Skeletal muscle tissue (tissue), 3 donors: ENCODE measurements at regions not wholly inside any gene's neighbourhood (a gene's known extent, or its start where the extent isn't known, plus 50 kb on each side); places are given as distances from the start of the nearest gene placed in this dataset.

Experiments used
- H3K27ac ChIP-seq: one replicate; pipeline ENCODE4 v1.7.0; 2013; ENCODE audit warnings: mild to moderate bottlenecking, low read depth, low read length, inconsistent platforms
- H3K27me3 ChIP-seq, 3 donors: one replicate each; pipeline ENCODE4 v1.7.0; 2013; ENCODE audit warnings: low read length in 3 of 3; ENCODE audit not compliant: control insufficient read depth in 3 of 3, insufficient read depth in 3 of 3
- H3K36me3 ChIP-seq, 3 donors: one replicate each; pipeline ENCODE4 v1.7.0; 2013; ENCODE audit warnings: low read length in 3 of 3; ENCODE audit not compliant: control insufficient read depth in 3 of 3, insufficient read depth in 3 of 3
- H3K4me1 ChIP-seq, 3 donors: one replicate each; pipeline ENCODE4 v1.7.0; 2013; ENCODE audit warnings: low read length in 3 of 3, mild to moderate bottlenecking in 3 of 3; ENCODE audit not compliant: control insufficient read depth in 3 of 3, insufficient read depth in 3 of 3
- H3K4me3 ChIP-seq, 3 donors: one replicate each; pipeline ENCODE4 v1.7.0; 2013; ENCODE audit warnings: low read length in 3 of 3
- H3K9ac ChIP-seq, 3 donors: one replicate each; pipeline ENCODE4 v1.7.0; 2013; ENCODE audit warnings: low read length in 3 of 3, mild to moderate bottlenecking in 3 of 3, moderate library complexity in 2 of 3, low read depth in 1 of 3
- H3K9me3 ChIP-seq, 3 donors: one replicate each; pipeline ENCODE4 v1.7.0; 2013; ENCODE audit warnings: low read length in 3 of 3; ENCODE audit not compliant: control insufficient read depth in 3 of 3
- donor health status: Osteomylitis.

DNA sequence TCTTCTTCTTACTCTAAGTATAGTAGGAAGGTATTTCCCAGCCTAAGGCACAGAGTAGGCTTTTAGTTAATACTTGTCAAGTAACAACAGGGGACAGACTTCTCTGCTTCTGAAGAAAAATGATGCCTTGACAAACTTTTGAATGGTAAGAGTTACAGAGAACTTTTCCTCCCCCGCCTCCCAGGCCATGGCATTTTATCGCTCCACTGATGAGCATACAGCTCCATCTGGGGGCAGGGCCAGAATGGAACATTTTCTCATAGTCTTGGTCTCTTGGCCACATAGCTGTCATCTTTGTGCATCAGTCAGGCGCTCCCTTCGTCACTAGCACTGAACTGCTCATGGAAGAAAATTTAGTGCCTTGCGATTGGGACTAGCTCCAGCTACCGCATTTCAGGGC, 1066.8 kb upstream of the CITED2 start:
- Histone ChIP-seq H3K9ac (peak overlapping the region in 1 of 3 donors; percentile 50), H3K27ac (peak overlapping the region; percentile 33), H3K36me3 (no peaks in the 10 kb centered on the region), H3K9me3 (no peaks in the 10 kb centered on the region), H3K27me3 (no peaks in the 10 kb centered on the region), H3K4me3 (no peak overlapping the region), H3K4me1 (peaks cover 7 to 12% (median 11%) of the 10 kb centered on the region in 3 donors)

DNA sequence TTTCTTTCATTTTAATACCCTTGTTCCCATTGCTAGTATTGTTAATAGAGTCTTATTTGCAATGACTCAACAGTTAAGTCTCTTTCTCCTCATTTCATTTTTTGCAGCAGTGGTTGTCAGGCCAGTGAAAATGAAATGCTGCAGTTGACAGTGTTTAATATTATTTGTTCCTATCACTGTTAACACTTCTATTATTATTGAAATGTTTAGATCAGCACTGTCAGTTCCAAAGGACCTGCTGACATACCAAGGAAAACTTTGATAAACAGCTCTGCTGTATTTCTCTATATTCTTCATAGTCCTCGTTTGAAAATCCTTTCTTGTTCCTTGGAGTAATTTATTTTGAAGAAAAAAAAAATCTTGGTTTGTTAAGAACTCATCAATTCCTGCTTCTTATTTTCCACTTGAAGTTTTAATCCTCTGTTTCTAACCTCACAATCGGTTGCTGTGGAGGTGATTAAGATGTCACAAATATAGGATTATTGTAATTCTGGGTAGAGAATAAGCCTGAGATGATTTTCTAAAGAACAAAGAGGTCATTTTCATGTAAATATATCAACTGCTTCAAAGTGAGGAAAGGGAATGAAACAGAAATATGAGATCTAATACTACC, 1065.9 kb upstream of the CITED2 start:
- Histone ChIP-seq H3K36me3 (no peaks in the 10 kb centered on the region), H3K4me3 (no peak overlapping the region), H3K27ac (peak overlapping the region; percentile 33), H3K9ac (peak overlapping the region in 2 of 3 donors; percentile 26 to 50), H3K4me1 (peaks cover 7 to 12% (median 11%) of the 10 kb centered on the region in 3 donors), H3K27me3 (no peaks in the 10 kb centered on the region), H3K9me3 (no peaks in the 10 kb centered on the region)

DNA sequence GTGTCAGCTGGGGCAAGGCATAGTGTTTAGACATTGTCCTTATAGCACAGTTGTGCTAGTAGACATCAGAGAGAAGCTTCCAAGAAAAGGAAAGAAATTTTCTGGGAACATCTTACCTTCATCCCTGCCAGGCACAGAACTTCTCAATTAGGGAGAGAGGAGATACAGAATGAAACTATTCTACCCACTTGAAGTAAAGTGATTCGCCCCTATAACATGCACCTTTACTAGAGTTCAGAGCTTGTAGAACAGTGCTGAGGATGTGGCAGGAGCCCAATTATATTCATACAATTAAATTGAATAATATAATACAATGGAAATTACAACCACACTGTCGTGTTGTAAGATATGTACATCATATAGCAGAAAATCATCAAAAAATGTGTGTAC, 1063.9 kb upstream of the CITED2 start:
- peaks cover 0 to 3% (median 0%) of the 10 kb centered on the region in 3 donors for H3K9me3 ChIP-seq
- H3K36me3 ChIP-seq = no peaks in the 10 kb centered on the region
- H3K4me1 ChIP-seq = peaks cover 7 to 12% (median 11%) of the 10 kb centered on the region in 3 donors
- no peaks in the 10 kb centered on the region for H3K27me3 ChIP-seq
- H3K9ac ChIP-seq = no peak overlapping the region
- peak overlapping the region; percentile 31 for H3K27ac ChIP-seq
- no peak overlapping the region for H3K4me3 ChIP-seq

DNA sequence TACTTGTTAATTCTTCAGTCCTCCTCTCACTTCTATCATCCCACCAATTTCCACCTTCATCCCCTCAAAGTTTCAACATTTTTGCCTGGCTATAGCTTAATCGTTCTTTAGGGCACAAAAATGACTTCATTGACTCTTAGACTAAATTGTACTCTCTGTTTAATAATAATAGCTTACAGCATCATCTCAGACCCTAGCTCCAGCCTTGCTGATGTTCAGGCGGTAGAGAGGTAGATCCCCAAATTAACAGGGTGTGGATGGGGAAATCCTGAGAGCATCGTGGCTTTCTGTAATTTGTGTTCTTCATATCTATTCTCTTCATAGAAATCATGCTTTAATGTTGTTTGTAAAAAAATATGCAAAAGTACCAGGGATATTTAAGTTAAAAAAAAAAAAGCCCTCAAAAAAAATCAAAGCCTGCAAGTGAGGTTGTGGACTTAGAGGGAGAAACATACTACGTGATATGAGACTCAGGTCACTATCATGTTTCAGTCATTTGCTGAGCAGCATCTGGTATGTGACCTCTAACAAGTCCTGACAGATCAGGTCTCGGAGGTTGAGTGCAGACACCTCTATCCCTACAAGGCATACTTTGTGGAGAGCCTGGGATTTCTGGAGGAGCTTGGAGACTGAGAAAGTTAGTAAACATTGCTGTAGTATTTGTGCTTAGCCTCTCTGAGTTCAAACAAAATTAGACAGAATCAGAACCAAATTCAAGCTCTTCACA, 1063.3 kb upstream of the CITED2 start:
- Histone ChIP-seq H3K4me1 (peaks cover 7 to 12% (median 11%) of the 10 kb centered on the region in 3 donors), H3K9ac (no peak overlapping the region), H3K4me3 (no peak overlapping the region), H3K9me3 (peaks cover 0 to 3% (median 0%) of the 10 kb centered on the region in 3 donors), H3K27me3 (no peaks in the 10 kb centered on the region), H3K36me3 (no peaks in the 10 kb centered on the region), H3K27ac (peak overlapping the region; percentile 41)

DNA sequence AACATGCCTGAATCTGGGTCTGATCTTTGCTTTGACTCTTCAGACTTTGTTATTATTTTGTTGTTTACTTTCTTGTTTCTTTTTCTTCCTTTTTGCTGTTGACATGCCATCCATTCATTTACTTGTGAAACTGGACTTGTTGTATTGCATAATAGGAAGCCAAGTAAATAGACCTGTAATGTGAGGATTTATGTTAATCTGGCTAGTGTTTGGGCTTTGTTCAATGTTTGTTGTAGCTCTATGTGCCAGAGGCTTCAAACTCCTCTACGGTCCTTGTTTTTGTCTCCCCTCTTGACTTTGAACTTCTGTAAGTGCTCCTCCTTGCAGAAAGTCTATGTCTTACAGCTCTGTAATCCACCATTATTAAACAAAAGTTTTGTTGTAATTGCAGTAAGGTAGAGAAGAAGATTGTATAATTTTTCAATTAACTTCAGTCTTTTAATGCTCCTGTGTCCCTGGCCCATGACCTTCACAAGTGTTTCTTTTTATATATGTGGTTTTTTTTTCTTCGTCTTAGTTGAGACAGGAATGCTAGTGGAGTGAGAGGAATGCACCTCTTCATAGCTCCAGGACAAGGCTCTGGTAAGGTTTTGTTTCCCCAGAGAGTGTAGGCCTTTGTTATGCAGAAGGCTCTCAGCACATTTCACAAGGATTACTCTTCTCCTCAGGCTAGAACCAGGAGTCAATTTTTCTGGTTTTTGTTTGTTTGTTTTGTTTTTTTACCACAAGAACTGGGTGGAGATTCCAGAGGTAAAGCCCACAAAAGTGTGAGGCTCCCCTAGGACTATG, 1061.8 kb upstream of the CITED2 start:
- H3K36me3 ChIP-seq = no peaks in the 10 kb centered on the region
- no peaks in the 10 kb centered on the region for H3K27me3 ChIP-seq
- peaks cover 7 to 11% (median 10%) of the 10 kb centered on the region in 3 donors for H3K4me1 ChIP-seq
- H3K4me3 ChIP-seq = no peak overlapping the region
- H3K9ac ChIP-seq = no peak overlapping the region
- H3K9me3 ChIP-seq = peaks cover 0 to 3% (median 0%) of the 10 kb centered on the region in 3 donors
- H3K27ac ChIP-seq = no peak overlapping the region

DNA sequence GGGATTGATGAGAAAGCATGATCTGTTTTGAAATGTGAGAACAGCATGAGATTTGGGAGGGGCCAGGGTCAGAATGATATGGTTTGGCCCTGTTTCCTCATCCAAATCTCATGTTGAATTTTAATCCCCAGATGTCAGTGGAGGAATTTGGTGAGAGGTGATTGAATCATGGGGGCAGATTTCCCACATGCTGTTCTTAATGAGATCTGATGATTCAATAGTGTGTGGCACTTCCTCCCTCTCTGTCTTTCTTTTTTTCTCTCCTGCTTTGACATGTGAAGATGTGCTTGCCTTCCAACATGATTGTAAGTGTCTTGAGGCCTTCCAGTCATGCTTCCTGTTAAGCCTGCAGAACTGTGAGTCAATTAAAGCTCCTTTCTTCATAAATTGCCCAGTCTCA, 1060.3 kb upstream of the CITED2 start:
- Histone ChIP-seq H3K4me3 (no peak overlapping the region), H3K9ac (no peak overlapping the region), H3K27me3 (no peaks in the 10 kb centered on the region), H3K27ac (no peak overlapping the region), H3K9me3 (peaks cover 0 to 3% (median 0%) of the 10 kb centered on the region in 3 donors), H3K36me3 (no peaks in the 10 kb centered on the region), H3K4me1 (peaks cover 3 to 10% (median 7%) of the 10 kb centered on the region in 3 donors)

DNA sequence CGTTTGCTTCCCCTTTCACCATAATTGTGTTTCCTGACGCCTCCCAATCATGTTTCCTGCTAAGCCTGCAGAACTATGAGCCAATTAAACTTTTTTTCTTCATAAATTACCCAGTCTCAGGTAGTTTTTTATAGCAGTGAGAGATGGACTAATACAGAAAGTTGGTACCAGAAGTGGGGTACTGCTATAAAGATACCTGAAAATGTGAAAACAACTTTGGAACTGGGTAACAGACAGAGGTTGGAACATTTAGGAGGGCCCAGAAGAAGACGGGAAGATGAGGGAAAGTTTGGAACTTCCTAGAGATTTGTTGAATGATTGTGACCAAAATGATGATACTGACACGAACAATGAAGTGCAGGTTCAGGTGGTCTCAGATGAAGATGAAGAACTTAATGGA, 1058.6 kb upstream of the CITED2 start:
- H3K9ac ChIP-seq = no peak overlapping the region
- no peak overlapping the region for H3K27ac ChIP-seq
- H3K9me3 ChIP-seq = peaks cover 0 to 3% (median 0%) of the 10 kb centered on the region in 3 donors
- no peaks in the 10 kb centered on the region for H3K27me3 ChIP-seq
- no peak overlapping the region for H3K4me3 ChIP-seq
- no peaks in the 10 kb centered on the region for H3K36me3 ChIP-seq
- peaks cover 3 to 6% (median 3%) of the 10 kb centered on the region in 3 donors for H3K4me1 ChIP-seq

DNA sequence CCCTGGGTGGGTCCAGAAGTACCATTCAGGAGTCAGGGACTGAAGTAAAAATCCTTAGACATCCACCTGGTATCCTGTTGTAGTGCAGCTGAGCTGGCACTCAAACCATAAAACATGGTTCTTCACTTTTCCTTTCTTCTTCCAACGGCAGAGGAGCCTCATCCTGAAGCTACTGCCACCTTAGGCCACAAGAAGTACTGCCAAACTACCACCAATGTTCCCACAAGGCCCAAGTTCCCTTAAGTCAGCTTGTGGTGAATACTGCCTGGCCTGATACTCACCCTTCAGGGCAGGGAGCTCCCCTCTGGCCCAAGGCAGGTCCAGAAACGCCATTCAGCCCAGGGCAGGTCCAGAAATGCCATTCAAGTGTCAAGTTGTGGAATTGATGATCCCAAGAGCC, 1053.4 kb upstream of the CITED2 start:
- Histone ChIP-seq H3K4me1 (no peaks in the 10 kb centered on the region), H3K9ac (no peak overlapping the region), H3K36me3 (no peaks in the 10 kb centered on the region), H3K27me3 (no peaks in the 10 kb centered on the region), H3K27ac (no peak overlapping the region), H3K4me3 (no peak overlapping the region), H3K9me3 (no peaks in the 10 kb centered on the region)

DNA sequence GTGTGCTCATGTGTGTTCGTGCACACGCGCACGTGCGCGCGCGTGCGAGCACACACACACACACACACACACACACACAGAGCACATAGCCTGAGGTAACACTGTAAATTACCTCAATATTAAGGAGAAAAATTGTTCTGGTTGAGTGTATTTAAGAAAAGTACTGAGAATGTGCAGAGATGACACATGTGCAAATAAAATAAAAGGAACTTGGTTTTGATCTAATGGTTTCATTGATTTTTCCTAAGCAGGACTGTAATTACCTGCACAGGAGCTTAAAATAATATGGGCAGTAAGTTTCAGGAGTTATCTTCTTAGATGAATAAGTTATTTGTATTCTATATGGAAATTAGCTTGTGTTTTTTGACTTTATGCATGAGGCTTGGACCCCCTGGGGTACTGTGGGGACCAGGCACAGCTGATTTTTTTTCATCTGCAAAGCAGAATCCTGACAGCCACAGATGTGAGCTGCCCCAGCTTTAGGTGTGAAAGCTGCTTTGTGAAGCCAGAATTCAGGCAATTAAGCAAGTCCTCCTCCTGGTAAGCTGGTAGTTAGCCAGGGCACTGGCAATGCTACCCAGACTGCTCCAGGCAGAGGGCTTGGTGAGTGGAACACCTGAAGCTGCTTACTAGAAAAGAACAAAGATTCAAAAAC, 1040.6 kb upstream of the CITED2 start:
- Histone ChIP-seq H3K4me3 (no peak overlapping the region), H3K4me1 (no peaks in the 10 kb centered on the region), H3K36me3 (no peaks in the 10 kb centered on the region)

More for the DNA sequence above, 1040.6 kb upstream of the CITED2 start:
- H3K27me3 ChIP-seq = no peaks in the 10 kb centered on the region
- H3K9me3 ChIP-seq = no peaks in the 10 kb centered on the region
- no peak overlapping the region for H3K9ac ChIP-seq
- no peak overlapping the region for H3K27ac ChIP-seq
